ENCODE measurements at regions not wholly inside any gene's neighbourhood (a gene's known extent, or its start where the extent isn't known, plus 50 kb on each side); places are given as distances from the start of the nearest gene placed in this dataset.

DNA sequence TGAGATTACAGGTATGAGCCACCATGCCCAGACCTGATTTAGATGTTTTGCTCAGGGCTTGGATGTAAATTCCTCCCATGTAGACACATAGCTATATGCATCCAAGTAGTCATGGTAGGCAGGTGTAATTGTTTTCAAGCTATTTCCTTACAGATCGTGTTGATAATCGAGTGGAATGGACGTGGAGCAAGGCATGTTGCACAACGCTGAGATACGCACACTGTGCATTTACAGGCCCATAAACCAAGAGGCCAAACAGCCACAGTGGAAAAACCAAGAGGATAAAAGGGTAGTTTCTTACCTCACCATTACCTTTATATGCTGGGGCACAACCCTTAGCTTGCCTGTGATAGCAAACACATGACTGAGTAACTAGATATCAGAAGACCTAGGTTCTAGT is 51.0 kb upstream of the ADGRF1 start:
- no TSS peak for BruUV-seq (replicated peaks)
- no peak for ATAC-seq
- ChIA-PET POLR2A (ENCODE audit: unreplicated experiment) (interaction anchor here (0.6 kb wide), 1 partner anchor 160 kb away, joined by 3 read pairs; no protein-coding TSS in a partner anchor), CTCF (no interaction called here)
- peak overlapping the region; percentile 84 for H3K27ac ChIP-seq (ENCODE audit: low read length)
- H3F3A ChIP-seq (ENCODE audit: low read length, unreplicated experiment): no peaks in the 10 kb centered on the region
- no peaks in the 10 kb centered on the region for H3K36me3 ChIP-seq (ENCODE audit: low read depth, low read length)
- peaks cover 46% of the 10 kb centered on the region for H3K4me1 ChIP-seq (ENCODE audit: insufficient read depth, low read length)
- no peaks in the 10 kb centered on the region for H3K9me2 ChIP-seq (replicated peaks; ENCODE audit: low read length)
- intact Hi-C loops (cut with micrococcal nuclease): loop anchor here (5.0 kb wide), 1 partner anchor 36 kb away; no protein-coding TSS in a partner anchor
- H3K4me3 ChIP-seq (ENCODE audit: low read length): no peak overlapping the region
- H3K79me2 ChIP-seq (ENCODE audit: low read length): no peaks in the 10 kb centered on the region
- no peaks in the 10 kb centered on the region for H3K9me3 ChIP-seq (ENCODE audit: low read length)
- no peaks in the 10 kb centered on the region for H3K27me3 ChIP-seq (ENCODE audit: low read length)
- no peak overlapping the region for H3K4me2 ChIP-seq (ENCODE audit: low read length)
- H2AFZ ChIP-seq (ENCODE audit: low read length): no peak overlapping the region
- peak; percentile 58 for DNase-seq
- no peak overlapping the region for H3K9ac ChIP-seq (ENCODE audit: low read length)
- TF ChIP-seq EZH2phosphoT487 (IDR thresholded peaks at IDR 0.05; ENCODE audit: borderline replicate concordance, low read length) (no peak), EZH2 (IDR thresholded peaks at IDR 0.05; ENCODE audit: low read length, unreplicated experiment) (no peak)
- TF ChIP-seq, protein P1, sequence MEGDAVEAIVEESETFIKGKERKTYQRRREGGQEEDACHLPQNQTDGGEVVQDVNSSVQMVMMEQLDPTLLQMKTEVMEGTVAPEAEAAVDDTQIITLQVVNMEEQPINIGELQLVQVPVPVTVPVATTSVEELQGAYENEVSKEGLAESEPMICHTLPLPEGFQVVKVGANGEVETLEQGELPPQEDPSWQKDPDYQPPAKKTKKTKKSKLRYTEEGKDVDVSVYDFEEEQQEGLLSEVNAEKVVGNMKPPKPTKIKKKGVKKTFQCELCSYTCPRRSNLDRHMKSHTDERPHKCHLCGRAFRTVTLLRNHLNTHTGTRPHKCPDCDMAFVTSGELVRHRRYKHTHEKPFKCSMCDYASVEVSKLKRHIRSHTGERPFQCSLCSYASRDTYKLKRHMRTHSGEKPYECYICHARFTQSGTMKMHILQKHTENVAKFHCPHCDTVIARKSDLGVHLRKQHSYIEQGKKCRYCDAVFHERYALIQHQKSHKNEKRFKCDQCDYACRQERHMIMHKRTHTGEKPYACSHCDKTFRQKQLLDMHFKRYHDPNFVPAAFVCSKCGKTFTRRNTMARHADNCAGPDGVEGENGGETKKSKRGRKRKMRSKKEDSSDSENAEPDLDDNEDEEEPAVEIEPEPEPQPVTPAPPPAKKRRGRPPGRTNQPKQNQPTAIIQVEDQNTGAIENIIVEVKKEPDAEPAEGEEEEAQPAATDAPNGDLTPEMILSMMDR (conservative IDR thresholded peaks at IDR 0.05; ENCODE audit: low read depth, low read length): no peak
- H4K20me1 ChIP-seq (ENCODE audit: low read length): no peaks in the 10 kb centered on the region

DNA sequence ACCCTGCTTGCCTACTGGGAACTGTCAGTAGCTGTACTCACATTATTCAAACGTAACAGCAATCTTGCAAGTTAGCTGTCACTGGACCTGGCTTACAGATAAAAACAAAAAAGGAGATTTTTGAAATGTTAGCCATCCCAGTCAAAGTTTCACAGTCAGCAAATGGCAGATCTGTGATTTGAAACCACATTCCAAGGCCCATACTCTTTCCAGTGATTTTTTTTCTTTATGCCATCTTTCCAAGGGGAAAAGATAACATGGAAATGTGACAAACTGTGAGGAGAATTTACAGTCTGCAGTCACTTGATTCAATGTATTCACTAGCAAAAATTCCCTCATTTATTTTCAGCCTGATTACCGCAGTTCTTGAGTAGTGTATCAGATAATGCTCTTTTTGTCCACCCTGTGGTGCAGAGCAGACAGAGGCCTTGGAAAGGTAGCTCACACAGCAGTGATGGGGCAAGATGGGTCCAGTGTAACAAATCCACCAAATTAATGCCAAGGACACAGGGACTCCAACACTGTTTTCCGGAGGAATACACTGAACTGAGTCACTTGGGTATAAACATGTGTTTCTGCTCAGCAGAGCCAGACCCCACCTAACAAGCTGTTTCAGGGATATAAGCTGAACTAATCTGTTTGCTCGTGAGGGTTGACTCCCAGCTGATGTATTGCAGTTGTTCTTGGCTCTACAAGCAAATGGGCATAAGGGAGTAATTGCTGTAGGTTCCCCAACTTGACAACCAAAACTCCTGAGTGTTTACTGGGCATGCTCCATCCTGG is 49.9 kb upstream of the ADGRF1 start:
- no peak for ATAC-seq
- H4K20me1 ChIP-seq (ENCODE audit: low read length): no peaks in the 10 kb centered on the region
- H2AFZ ChIP-seq (ENCODE audit: low read length): no peak overlapping the region
- H3F3A ChIP-seq (ENCODE audit: low read length, unreplicated experiment): no peaks in the 10 kb centered on the region
- BruUV-seq (replicated peaks): no TSS peak
- H3K27me3 ChIP-seq (ENCODE audit: low read length): no peaks in the 10 kb centered on the region
- no peak overlapping the region for H3K27ac ChIP-seq (ENCODE audit: low read length)
- TF ChIP-seq, protein P1 (conservative IDR thresholded peaks at IDR 0.05; ENCODE audit: low read depth, low read length): no peak
- no peak for TF ChIP-seq EZH2 (IDR thresholded peaks at IDR 0.05; ENCODE audit: low read length, unreplicated experiment)
- no peak for TF ChIP-seq EZH2phosphoT487 (IDR thresholded peaks at IDR 0.05; ENCODE audit: borderline replicate concordance, low read length)
- no peaks in the 10 kb centered on the region for H3K36me3 ChIP-seq (ENCODE audit: low read depth, low read length)
- no peak overlapping the region for H3K9ac ChIP-seq (ENCODE audit: low read length)
- ChIA-PET POLR2A (ENCODE audit: unreplicated experiment) (no interaction called here), CTCF (no interaction called here)
- no peaks in the 10 kb centered on the region for H3K9me3 ChIP-seq (ENCODE audit: low read length)
- intact Hi-C loops (cut with micrococcal nuclease): loop anchor here (5.0 kb wide), 1 partner anchor 35 kb away; no protein-coding TSS in a partner anchor
- DNase-seq: no peak
- H3K4me1 ChIP-seq (ENCODE audit: insufficient read depth, low read length): peaks cover 36% of the 10 kb centered on the region
- H3K4me2 ChIP-seq (ENCODE audit: low read length): no peak overlapping the region
- no peak overlapping the region for H3K4me3 ChIP-seq (ENCODE audit: low read length)
- H3K79me2 ChIP-seq (ENCODE audit: low read length): no peaks in the 10 kb centered on the region
- no peaks in the 10 kb centered on the region for H3K9me2 ChIP-seq (replicated peaks; ENCODE audit: low read length)
